Ishikawa (cell line): ENCODE measurements at regions not wholly inside any gene's neighbourhood (a gene's known extent, or its start where the extent isn't known, plus 50 kb on each side); places are given as distances from the start of the nearest gene placed in this dataset.

ENCODE experiments used
- CEBPB ChIP-seq: IDR thresholded peaks from 2 replicates; pipeline ENCODE4 v1.6.1; 2012
- CREB1 ChIP-seq: IDR thresholded peaks from 2 replicates; pipeline ENCODE4 v1.6.1; 2012; ENCODE audit warnings: low read depth
- EGR1 ChIP-seq: IDR thresholded peaks from 2 replicates; pipeline ENCODE4 v1.6.1; 2012
- EP300 ChIP-seq: IDR thresholded peaks from 2 replicates; pipeline ENCODE4 v1.6.1; 2012; ENCODE audit warnings: borderline replicate concordance
- FOXM1 ChIP-seq: IDR thresholded peaks from 2 replicates; pipeline ENCODE4 v1.6.1; 2012; ENCODE audit warnings: low read depth, borderline replicate concordance
- MAX ChIP-seq: IDR thresholded peaks from 2 replicates; pipeline ENCODE4 v1.6.1; 2012
- NFIC ChIP-seq: IDR thresholded peaks from 2 replicates; pipeline ENCODE4 v1.6.1; 2012
- RAD21 ChIP-seq: IDR thresholded peaks from 2 replicates; pipeline ENCODE4 v1.6.1; 2012; ENCODE audit warnings: low read depth
- TAF1 ChIP-seq: IDR thresholded peaks from 2 replicates; pipeline ENCODE4 v1.6.1; 2012; ENCODE audit warnings: low read depth, mild to moderate bottlenecking
- TCF12 ChIP-seq: IDR thresholded peaks from 2 replicates; pipeline ENCODE4 v1.6.1; 2012; ENCODE audit warnings: low read depth
- TEAD4 ChIP-seq: IDR thresholded peaks from 2 replicates; pipeline ENCODE4 v1.6.1; 2012
- USF1 ChIP-seq: IDR thresholded peaks from 2 replicates; pipeline ENCODE4 v1.6.1; 2012
- YY1 ChIP-seq: IDR thresholded peaks from 2 replicates; pipeline ENCODE4 v1.6.1; 2012; ENCODE audit warnings: low read depth
- ZBTB7A ChIP-seq: IDR thresholded peaks from 2 replicates; pipeline ENCODE4 v1.6.1; 2012; ENCODE audit warnings: low read depth
- TF ChIP-seq, protein P1 (sequence below): IDR thresholded peaks from 2 replicates; pipeline ENCODE4 v1.6.1; 2012; ENCODE audit warnings: low read depth, mild to moderate bottlenecking

DNA sequence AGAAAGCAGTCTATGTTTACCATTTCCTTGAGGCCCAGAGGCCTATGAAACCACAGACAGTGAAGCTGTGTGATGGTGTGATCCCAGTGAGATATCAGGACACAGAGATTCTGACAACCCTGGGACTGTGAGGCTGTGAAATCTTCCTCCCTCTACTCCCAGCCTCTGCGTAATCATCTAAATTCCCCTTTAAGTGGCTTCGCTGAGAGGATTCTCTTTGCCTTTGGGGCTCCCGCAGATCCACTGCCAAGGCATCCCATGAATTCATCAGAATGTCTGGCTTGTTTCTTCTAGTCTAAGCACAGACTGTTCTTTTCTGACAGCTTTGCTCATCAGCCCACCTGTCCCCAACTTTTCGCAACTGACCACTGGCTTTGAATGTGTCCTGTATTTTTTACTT, 901.2 kb upstream of the NR2F2 start:
- TF ChIP-seq RAD21 (no peak), EGR1 (no peak), EP300 (no peak), USF1 (no peak)

GRCh38 chr15:95431518-95431917, 899.0 kb upstream of the NR2F2 start:
- TF ChIP-seq YY1 (no peak), TEAD4 (no peak), RAD21 (no peak), EGR1 (no peak), CEBPB (no peak), EP300 (no peak), NFIC (no peak), CREB1 (no peak), MAX (no peak), TCF12 (no peak), ZBTB7A (no peak), USF1 (no peak), TAF1 (no peak), FOXM1 (no peak)
- TF ChIP-seq, protein P1, sequence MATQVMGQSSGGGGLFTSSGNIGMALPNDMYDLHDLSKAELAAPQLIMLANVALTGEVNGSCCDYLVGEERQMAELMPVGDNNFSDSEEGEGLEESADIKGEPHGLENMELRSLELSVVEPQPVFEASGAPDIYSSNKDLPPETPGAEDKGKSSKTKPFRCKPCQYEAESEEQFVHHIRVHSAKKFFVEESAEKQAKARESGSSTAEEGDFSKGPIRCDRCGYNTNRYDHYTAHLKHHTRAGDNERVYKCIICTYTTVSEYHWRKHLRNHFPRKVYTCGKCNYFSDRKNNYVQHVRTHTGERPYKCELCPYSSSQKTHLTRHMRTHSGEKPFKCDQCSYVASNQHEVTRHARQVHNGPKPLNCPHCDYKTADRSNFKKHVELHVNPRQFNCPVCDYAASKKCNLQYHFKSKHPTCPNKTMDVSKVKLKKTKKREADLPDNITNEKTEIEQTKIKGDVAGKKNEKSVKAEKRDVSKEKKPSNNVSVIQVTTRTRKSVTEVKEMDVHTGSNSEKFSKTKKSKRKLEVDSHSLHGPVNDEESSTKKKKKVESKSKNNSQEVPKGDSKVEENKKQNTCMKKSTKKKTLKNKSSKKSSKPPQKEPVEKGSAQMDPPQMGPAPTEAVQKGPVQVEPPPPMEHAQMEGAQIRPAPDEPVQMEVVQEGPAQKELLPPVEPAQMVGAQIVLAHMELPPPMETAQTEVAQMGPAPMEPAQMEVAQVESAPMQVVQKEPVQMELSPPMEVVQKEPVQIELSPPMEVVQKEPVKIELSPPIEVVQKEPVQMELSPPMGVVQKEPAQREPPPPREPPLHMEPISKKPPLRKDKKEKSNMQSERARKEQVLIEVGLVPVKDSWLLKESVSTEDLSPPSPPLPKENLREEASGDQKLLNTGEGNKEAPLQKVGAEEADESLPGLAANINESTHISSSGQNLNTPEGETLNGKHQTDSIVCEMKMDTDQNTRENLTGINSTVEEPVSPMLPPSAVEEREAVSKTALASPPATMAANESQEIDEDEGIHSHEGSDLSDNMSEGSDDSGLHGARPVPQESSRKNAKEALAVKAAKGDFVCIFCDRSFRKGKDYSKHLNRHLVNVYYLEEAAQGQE = no peak

DNA sequence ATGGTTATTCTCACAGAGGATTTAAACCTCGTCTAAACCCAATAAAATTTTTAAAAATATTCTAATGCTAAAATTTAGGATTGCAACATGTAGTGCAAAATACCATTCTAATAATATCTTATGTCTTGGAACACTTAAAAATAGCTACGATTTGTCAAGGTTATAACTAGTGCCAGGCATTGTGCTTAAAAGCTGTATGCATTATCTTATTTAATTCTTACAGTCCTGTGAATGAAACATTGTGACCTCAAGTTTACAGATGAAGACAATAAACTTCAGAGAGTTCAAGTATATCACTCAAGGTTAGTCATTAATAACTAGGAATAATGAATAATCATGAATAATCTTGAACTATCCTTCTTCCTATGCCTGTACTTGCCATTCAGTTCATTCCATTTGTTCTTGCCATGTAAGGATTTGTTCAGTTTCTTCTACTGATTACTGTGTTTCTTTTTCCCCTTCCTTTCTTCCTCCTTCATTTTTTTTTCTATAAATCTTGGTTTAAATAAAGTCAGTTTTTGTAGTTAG, 897.6 kb upstream of the NR2F2 start:
- TF ChIP-seq CEBPB = no peak
- TF ChIP-seq RAD21 = no peak
- TF ChIP-seq EP300 = no peak
- TF ChIP-seq TEAD4 = no peak

DNA sequence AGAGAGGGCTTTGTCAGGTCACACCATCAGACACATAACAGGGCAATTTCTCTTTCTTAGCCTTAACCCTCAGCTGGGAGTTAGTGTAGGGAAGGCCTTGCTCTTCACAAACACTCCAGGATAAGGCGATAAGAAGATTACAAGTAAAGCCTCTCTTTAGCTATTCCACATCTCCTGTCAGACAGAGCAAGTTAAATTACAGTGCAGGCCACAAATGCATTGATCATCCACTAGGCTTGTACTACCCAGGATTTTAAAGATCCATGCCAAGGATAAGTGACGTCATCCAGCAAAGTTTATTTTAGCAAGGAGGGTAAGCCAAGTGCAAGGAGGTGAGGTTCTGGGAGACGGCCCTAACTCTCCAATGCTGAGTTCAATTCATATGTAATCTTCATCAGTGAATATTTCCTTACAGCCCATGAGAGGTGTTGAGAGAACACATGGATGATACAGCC, 890.6 kb upstream of the NR2F2 start:
- TF ChIP-seq EGR1 (no peak), EP300 (no peak), TEAD4 (no peak), FOXM1 (no peak), CEBPB (no peak), YY1 (no peak), MAX (no peak), TCF12 (no peak), NFIC (no peak), TAF1 (no peak), CREB1 (no peak), USF1 (no peak), ZBTB7A (no peak), RAD21 (no peak)
- TF ChIP-seq, protein P1 = no peak

DNA sequence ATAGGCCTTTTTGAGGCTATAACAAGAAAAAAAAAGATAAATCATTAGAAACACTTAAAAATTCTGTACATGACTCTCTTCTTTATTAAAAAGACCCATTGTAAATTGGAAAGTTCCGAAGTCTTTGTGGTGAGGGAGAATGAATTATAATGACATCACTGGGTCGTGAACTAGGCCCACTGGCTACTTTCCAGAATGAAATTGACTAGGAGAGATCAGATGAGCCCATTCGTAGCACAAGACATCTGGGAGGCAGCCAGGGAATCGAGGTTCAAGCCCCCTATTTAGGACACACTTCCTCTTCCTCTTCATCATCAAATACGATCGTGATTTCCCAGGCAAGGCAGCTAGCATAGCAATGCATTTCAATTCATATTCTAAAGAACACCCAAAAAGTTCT, 889.8 kb upstream of the NR2F2 start:
- TF ChIP-seq TCF12 (no peak), CREB1 (no peak)

- TF ChIP-seq FOXM1 (no peak), RAD21 (no peak), EP300 (no peak), ZBTB7A (no peak), TAF1 (no peak), YY1 (no peak), EGR1 (no peak), CEBPB (no peak), USF1 (no peak), CREB1 (no peak)
- TF ChIP-seq, protein P1 = no peak
These were observed 888.3 kb upstream of the NR2F2 start for GRCh38 chr15:95442107-95442719.
